ENCODE measurements at regions not wholly inside any gene's neighbourhood (a gene's known extent, or its start where the extent isn't known, plus 50 kb on each side); places are given as distances from the start of the nearest gene placed in this dataset.

- TF ChIP-seq CTCF (IDR thresholded peaks at IDR 0.05; ENCODE audit: control extremely low read depth in 1 of 3, insufficient read depth in 1 of 3, low read depth in 1 of 3, low read length in 3 of 3) (no peak), EZH2 (IDR thresholded peaks at IDR 0.05; ENCODE audit: low read depth, low read length, severe bottlenecking) (no peak), YY1 (IDR thresholded peaks at IDR 0.05; ENCODE audit: low read depth, low read length) (no peak), KDM1A (IDR thresholded peaks at IDR 0.05; ENCODE audit: borderline replicate concordance, low read length) (no peak), RNF2 (IDR thresholded peaks at IDR 0.05; ENCODE audit: borderline replicate concordance, low read depth, low read length, missing control alignments, poor library complexity, severe bottlenecking) (no peak)
Observed at GRCh38 chr2:16400127-16400623, 265.5 kb downstream of the CYRIA start.

Data from H1 (cell line).